ENCODE measurements at regions not wholly inside any gene's neighbourhood (a gene's known extent, or its start where the extent isn't known, plus 50 kb on each side); places are given as distances from the start of the nearest gene placed in this dataset.
"Not testable (repeated sequence)": the region's sequence is repeated elsewhere in the genome, so short reads cannot be mapped to it uniquely, and the experiment has no call there.

DNA sequence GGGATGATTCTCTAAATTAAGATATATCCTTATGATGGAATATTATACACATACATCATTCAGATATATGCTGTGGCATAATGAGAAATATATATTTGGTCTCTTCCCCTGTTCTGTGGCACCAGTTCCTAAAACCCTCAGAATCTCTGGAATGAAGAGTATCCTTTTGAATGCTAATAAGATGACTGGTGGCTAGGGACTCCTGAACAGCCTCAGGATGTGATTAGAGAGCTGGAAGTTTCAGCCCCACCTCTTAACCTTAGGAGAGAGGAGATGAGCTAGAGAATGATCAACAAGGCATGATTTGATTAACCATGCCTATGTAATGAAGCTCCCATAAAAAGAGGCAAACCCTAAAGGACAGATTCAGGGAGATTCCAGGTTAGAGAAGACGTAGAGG, 632.0 kb downstream of the IQCM start:
- no peak for DNase-seq
- Mint-ChIP-seq H3K27ac (no peak overlapping the region), H3K4me3 (no peak overlapping the region), H3K4me1 (no peaks in the 10 kb centered on the region), H3K9me3 (peaks cover 5% of the 10 kb centered on the region), H3K27me3 (no peaks in the 10 kb centered on the region), H3K36me3 (ENCODE audit: low read depth) (no peaks in the 10 kb centered on the region)
- POLR2A ChIA-PET, result no interaction called here
- CTCF ChIA-PET, result no interaction called here

DNA sequence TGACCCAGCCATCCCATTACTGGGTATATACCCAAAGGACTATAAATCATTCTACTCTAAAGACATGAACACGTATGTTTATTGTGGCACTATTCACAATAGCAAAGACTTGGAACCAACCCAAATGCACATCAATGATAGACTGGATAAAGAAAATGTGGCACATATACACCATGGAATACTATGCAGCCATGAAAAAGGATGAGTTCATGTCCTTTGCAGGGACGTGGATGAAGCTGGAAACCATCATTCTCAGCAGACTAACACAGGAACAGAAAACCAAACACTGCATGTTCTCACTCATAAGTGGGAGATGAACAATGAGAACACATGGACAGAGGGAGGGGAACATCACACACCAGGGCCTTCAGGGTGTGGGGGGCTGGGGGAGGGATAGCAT, 634.2 kb downstream of the IQCM start:
- CTCF ChIA-PET; H3K36me3 Mint-ChIP-seq (ENCODE audit: low read depth); H3K9me3 Mint-ChIP-seq; POLR2A ChIA-PET; H3K4me1 Mint-ChIP-seq; DNase-seq; H3K27ac Mint-ChIP-seq; H3K4me3 Mint-ChIP-seq; H3K27me3 Mint-ChIP-seq: not testable (repeated sequence)

DNA sequence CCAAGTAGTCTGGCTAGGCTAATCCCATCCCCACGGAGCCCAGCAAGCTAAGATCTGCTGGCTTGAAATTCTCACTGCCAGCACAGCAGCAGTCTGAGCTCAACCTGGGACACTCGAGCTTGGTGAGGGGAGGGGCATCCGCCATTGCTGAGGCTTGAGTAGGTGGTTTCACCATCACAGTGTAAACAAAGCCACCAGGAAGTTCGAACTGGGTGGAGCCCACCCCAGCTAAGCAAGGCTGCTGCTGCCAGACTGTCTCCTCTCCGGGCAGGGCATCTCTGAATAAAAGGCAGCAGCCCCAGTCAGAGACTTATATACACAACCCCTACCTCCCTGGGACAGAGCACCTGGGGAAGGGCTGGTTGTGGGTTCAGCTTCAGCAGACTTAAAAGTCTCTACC, 639.6 kb downstream of the IQCM start:
- no peak overlapping the region for H3K27ac Mint-ChIP-seq
- no peaks in the 10 kb centered on the region for H3K4me1 Mint-ChIP-seq
- DNase-seq, result no peak
- peaks cover under 1% of the 10 kb centered on the region for H3K9me3 Mint-ChIP-seq
- POLR2A ChIA-PET, result no interaction called here
- no peak overlapping the region for H3K4me3 Mint-ChIP-seq
- CTCF ChIA-PET, result no interaction called here
- H3K36me3 Mint-ChIP-seq (ENCODE audit: low read depth), result no peaks in the 10 kb centered on the region
- H3K27me3 Mint-ChIP-seq, result no peaks in the 10 kb centered on the region

DNA sequence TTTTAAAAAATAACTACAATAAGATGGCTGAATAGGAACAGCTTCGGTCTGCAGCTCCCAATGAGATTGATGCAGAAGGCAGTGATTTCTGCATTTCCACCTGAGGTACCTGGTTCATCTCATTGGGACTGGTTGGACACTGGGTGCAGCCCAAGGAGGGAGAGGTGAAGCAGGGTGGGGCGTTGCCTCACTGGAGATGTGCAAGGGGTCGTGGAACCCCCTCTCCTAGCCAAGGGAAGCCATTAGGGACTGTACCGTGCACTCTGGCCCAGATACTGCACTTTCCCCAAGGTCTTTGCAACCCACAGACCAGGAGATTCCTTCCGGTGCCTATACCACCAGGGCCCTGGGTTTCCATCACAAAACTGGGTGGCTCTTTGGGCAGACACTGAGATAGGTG, 640.1 kb downstream of the IQCM start:
- Mint-ChIP-seq H3K9me3 (no peaks in the 10 kb centered on the region), H3K36me3 (ENCODE audit: low read depth) (no peaks in the 10 kb centered on the region), H3K27ac (no peak overlapping the region), H3K4me3 (no peak overlapping the region), H3K27me3 (no peaks in the 10 kb centered on the region), H3K4me1 (no peaks in the 10 kb centered on the region)
- ChIA-PET CTCF (no interaction called here), POLR2A (no interaction called here)
- no peak for DNase-seq

DNA sequence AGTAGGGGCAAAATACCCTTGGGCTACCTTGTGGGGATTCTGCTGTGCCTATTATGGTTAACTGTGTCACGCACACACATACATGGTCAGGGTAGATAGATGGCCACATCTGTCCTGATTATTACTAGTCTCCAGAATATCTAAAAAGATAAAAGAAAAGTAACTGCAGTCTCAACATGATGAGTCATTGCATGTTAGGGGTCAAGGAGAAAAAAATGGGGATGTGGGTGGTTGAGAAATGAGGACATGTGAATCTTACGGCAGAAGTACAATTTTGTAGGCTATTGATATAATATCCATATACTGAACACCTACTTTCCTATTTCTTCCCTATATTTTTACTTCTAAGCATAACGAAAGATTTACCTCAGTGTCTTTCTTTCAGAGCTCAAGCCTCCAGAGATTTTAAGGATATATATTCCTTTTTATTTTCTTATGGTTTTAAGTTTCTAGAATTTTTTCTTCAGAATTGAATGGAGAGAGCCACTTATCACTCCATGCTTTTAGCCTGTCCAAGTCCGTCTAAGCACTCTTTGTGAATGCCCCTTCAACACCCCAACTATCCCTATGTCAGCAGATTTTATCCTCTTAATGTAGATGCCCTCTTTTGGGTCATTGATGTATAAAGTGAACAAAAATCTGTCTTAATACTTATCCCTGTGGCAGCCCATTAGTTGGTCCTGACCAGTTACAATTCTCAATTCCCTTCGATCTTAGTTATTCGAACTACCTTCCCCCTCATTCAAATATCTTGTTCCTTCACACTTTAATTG, 642.2 kb downstream of the IQCM start:
- Mint-ChIP-seq H3K9me3 (no peaks in the 10 kb centered on the region), H3K36me3 (ENCODE audit: low read depth) (no peaks in the 10 kb centered on the region), H3K27ac (no peak overlapping the region), H3K27me3 (no peaks in the 10 kb centered on the region), H3K4me1 (no peaks in the 10 kb centered on the region), H3K4me3 (no peak overlapping the region)
- POLR2A ChIA-PET, result no interaction called here
- CTCF ChIA-PET, result no interaction called here
- no peak for DNase-seq

DNA sequence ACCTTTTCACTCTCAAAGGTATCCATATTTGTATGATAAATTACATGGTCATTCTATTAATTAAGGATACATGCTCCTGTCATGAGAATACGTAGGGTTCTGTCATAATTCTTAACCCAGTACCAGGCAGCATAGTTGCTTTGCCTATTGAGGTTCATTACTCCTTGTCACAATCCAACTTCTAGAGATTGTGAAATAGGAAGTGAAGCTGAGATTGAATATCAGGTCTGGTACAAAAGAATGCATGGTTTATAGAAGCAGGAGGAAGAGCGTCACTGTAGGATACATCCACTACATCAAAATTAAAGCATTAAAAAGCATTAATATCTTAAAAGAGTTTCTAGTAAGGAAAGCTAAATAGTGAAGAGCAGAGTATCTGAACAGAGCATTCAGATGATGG, 647.0 kb downstream of the IQCM start:
- Mint-ChIP-seq H3K4me1 (no peaks in the 10 kb centered on the region), H3K27ac (no peak overlapping the region), H3K9me3 (no peaks in the 10 kb centered on the region), H3K4me3 (no peak overlapping the region), H3K27me3 (no peaks in the 10 kb centered on the region), H3K36me3 (ENCODE audit: low read depth) (no peaks in the 10 kb centered on the region)
- ChIA-PET POLR2A (no interaction called here), CTCF (no interaction called here)
- DNase-seq, result no peak

DNA sequence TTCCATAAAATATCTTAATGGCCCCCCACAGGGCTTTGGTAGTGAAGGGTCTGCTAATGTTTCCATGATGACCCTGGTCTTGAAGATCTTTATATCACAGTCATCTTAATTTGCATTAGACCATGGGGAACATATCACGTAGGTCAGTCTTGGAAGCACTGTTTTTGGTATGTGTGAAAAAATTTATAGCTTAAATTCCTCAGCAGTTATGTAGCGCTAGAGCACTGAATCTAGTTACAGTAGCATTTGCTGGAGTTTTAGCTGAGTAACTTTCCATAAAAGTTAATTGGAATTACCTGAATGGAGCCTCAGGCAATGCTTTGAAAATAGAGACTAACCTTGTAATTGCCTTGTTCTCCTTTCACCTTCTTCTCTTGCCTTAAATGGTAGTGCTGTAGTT, 648.8 kb downstream of the IQCM start:
- no peaks in the 10 kb centered on the region for H3K4me1 Mint-ChIP-seq
- H3K4me3 Mint-ChIP-seq, result no peak overlapping the region
- no peak overlapping the region for H3K27ac Mint-ChIP-seq
- ChIA-PET CTCF (no interaction called here), POLR2A (no interaction called here)
- H3K36me3 Mint-ChIP-seq (ENCODE audit: low read depth), result no peaks in the 10 kb centered on the region
- DNase-seq, result no peak
- H3K27me3 Mint-ChIP-seq, result no peaks in the 10 kb centered on the region
- no peaks in the 10 kb centered on the region for H3K9me3 Mint-ChIP-seq

DNA sequence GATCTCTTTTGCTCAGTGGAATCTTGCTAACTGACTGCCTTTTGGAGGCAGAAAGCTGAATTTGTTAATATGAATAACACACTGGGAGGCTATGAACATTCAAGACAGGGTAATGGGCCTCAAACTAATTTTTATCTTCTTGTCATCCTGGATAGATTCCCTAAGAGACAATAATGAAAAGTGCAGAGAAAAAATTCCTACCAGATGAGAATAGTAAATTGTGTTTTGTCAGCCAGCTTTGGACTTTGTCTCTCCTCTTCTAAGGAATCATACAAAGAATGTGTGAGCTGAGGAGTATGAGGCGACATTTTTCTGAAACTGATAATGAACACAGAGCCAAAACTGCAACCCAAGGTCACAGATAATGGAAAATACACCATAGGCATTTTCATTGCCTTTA, 649.3 kb downstream of the IQCM start:
- no peaks in the 10 kb centered on the region for H3K27me3 Mint-ChIP-seq
- no peak overlapping the region for H3K4me3 Mint-ChIP-seq
- no peaks in the 10 kb centered on the region for H3K36me3 Mint-ChIP-seq (ENCODE audit: low read depth)
- H3K27ac Mint-ChIP-seq, result no peak overlapping the region
- H3K9me3 Mint-ChIP-seq, result no peaks in the 10 kb centered on the region
- DNase-seq, result no peak
- no peaks in the 10 kb centered on the region for H3K4me1 Mint-ChIP-seq
- POLR2A ChIA-PET, result no interaction called here
- CTCF ChIA-PET, result no interaction called here

DNA sequence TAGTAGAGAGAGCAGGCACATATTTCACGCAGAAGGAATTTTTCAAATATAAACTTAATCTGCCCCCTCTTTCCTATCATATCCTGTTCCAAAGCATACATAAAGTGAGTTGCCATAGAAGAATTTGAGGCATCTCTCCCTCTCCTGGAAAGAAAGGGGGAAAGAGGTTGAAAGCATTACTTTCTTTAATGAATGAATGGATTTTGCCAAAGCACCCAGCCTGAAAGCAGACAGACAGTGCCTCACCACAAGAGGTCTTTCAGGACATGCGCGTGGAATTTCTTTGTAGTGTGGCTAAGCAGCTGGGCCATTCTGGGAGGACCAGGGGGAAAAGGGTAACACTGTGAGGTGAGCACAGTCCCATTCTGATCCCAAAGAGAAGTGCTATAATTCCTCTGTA, 651.4 kb downstream of the IQCM start:
- H3K9me3 Mint-ChIP-seq, result no peaks in the 10 kb centered on the region
- POLR2A ChIA-PET, result no interaction called here
- no peaks in the 10 kb centered on the region for H3K4me1 Mint-ChIP-seq
- CTCF ChIA-PET, result no interaction called here
- no peak overlapping the region for H3K4me3 Mint-ChIP-seq
- no peaks in the 10 kb centered on the region for H3K27me3 Mint-ChIP-seq
- no peak for DNase-seq
- H3K27ac Mint-ChIP-seq, result no peak overlapping the region
- no peaks in the 10 kb centered on the region for H3K36me3 Mint-ChIP-seq (ENCODE audit: low read depth)

DNA sequence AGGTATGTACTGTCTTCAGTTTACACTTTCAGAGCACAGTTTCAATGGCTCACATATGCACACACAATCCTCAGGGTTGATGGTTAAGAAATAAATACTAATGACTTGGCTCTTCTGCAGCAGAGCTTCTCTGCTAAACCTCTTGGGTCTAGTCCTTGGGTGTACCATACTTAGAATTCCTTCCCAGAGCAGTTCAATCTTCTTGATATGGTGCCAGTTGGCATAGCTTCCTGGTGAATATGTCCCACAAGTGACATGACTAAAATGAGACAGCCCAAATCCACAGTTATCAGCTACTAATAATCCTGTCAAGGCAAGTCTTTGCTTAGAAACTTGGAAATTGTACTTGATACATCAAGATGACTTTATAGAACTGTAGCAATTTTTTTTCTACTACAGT, 654.4 kb downstream of the IQCM start:
- no peaks in the 10 kb centered on the region for H3K27me3 Mint-ChIP-seq
- no peak for DNase-seq
- no peaks in the 10 kb centered on the region for H3K36me3 Mint-ChIP-seq (ENCODE audit: low read depth)
- ChIA-PET POLR2A (no interaction called here), CTCF (no interaction called here)
- no peak overlapping the region for H3K27ac Mint-ChIP-seq
- H3K4me3 Mint-ChIP-seq, result no peak overlapping the region
- H3K4me1 Mint-ChIP-seq, result no peaks in the 10 kb centered on the region
- H3K9me3 Mint-ChIP-seq, result no peaks in the 10 kb centered on the region

DNA sequence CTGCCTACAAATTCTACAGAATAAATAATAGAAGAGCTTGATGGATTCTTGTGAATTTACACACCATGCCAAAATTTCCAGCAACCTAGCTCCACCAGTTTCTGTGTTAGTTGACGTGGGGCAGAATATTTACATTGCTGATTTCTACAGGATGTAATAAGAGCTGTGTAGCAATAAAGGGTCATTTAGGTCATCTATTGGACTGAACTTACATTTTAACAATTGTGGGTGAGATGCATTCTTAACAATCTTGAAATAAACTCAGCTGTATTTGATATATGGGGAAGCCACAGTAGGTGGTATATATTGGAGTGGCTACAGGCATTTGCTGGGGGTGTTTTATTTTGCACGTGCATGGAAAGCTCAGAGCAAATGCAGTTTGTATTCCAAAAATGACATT, 655.3 kb downstream of the IQCM start:
- Mint-ChIP-seq H3K4me3 (no peak overlapping the region), H3K27ac (no peak overlapping the region), H3K4me1 (no peaks in the 10 kb centered on the region), H3K27me3 (no peaks in the 10 kb centered on the region), H3K36me3 (ENCODE audit: low read depth) (no peaks in the 10 kb centered on the region), H3K9me3 (no peaks in the 10 kb centered on the region)
- ChIA-PET POLR2A (no interaction called here), CTCF (no interaction called here)
- DNase-seq, result no peak

DNA sequence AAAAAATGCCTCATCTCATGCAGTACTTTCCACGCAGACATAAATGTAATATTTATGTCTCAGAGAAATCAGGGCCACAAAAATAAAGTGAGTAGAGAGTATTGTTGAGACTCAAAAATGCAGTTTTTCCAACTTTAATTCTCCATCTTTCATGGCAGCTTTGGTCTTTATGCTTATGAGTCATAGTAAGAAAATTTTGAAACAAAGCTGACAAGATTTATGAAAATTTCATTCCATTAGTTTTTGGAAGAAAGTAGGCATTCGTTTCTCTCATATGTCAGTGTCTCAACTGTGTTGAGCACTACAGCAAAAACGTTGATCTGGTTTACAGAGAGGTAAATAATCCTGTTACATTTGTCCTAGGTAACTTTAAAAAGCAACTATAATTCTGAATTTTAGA, 656.8 kb downstream of the IQCM start:
- Mint-ChIP-seq H3K4me1 (no peaks in the 10 kb centered on the region), H3K36me3 (ENCODE audit: low read depth) (no peaks in the 10 kb centered on the region), H3K27me3 (no peaks in the 10 kb centered on the region), H3K27ac (no peak overlapping the region), H3K9me3 (no peaks in the 10 kb centered on the region), H3K4me3 (no peak overlapping the region)
- DNase-seq, result no peak
- POLR2A ChIA-PET, result no interaction called here
- CTCF ChIA-PET, result no interaction called here

DNA sequence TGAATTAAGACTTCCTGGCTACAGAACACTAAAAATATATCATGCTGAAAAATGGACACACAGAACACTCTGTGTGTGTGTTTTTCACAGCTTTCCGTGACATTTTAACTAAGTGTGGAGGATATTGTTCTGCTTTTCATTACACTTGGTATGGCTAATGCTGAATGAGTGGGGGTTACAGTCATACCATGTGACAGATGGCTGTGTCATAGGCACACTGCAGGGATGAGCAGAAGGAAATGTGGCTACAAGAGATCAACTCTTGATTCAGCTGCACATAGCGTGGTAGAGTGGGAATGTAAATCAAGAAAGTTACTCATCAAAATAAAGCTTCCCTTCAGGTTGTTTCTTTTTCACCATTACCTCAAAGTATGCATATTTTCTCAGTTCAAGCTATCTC, 669.8 kb downstream of the IQCM start:
- Mint-ChIP-seq H3K27ac (no peak overlapping the region), H3K4me1 (no peaks in the 10 kb centered on the region), H3K36me3 (ENCODE audit: low read depth) (no peaks in the 10 kb centered on the region), H3K4me3 (no peak overlapping the region), H3K9me3 (no peaks in the 10 kb centered on the region), H3K27me3 (no peaks in the 10 kb centered on the region)
- CTCF ChIA-PET, result no interaction called here
- POLR2A ChIA-PET, result no interaction called here
- no peak for DNase-seq

DNA sequence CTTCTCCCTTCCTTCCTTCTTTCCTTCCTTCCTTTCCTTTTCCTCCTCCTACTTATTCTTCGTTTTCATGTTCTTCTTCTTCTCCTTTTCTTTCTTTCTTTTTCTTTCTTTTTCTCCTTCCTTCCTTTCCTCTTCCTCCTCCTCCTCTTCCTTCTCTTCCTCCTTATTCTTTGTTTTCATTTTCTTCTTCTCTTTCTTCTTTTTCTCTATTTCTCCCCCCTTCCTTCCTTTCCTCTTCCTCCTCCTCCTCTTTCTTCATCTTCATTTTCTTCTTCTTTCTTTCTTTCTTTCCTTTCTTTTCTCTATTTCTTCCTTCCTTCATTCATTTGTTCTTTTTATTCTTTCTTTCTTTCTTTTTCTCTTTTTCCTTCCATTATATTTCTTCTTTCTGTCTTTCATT, 671.6 kb downstream of the IQCM start:
- no peaks in the 10 kb centered on the region for H3K4me1 Mint-ChIP-seq
- no peaks in the 10 kb centered on the region for H3K27me3 Mint-ChIP-seq
- ChIA-PET CTCF (no interaction called here), POLR2A (no interaction called here)
- DNase-seq, result no peak
- no peaks in the 10 kb centered on the region for H3K9me3 Mint-ChIP-seq
- H3K36me3 Mint-ChIP-seq (ENCODE audit: low read depth), result no peaks in the 10 kb centered on the region
- H3K4me3 Mint-ChIP-seq, result no peak overlapping the region
- H3K27ac Mint-ChIP-seq, result no peak overlapping the region

DNA sequence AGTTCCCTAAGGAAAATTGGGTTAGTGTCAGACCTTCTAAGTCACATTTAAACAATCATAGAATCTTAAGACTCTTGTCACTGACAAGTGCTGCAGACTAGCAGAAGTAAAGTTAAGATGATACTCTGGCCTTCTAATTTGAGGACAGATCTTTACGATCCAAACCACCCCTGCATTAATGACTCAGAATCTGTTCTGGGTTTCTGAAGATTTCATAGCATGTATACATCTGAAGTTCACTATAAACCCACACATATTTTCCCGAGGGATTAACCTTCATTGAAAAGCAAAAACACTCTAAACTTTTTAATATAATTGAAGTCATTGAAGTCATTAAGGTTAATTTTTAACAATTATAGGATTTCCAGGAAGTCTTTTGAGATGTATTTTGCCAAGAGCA, 674.3 kb downstream of the IQCM start:
- no peak for DNase-seq
- Mint-ChIP-seq H3K36me3 (ENCODE audit: low read depth) (no peaks in the 10 kb centered on the region), H3K4me1 (no peaks in the 10 kb centered on the region), H3K27ac (no peak overlapping the region), H3K27me3 (no peaks in the 10 kb centered on the region), H3K9me3 (no peaks in the 10 kb centered on the region), H3K4me3 (no peak overlapping the region)
- POLR2A ChIA-PET, result no interaction called here
- CTCF ChIA-PET, result no interaction called here
